NCI-H524 treated with DMSO at 0.1 percent for 48 hours (cell line): ENCODE measurements at regions not wholly inside any gene's neighbourhood (a gene's known extent, or its start where the extent isn't known, plus 50 kb on each side); places are given as distances from the start of the nearest gene placed in this dataset.

Experiments
- DNase-seq: peaks from one replicate; lab custom pipeline; 2025; lab: John Stamatoyannopoulos, UW

DNA sequence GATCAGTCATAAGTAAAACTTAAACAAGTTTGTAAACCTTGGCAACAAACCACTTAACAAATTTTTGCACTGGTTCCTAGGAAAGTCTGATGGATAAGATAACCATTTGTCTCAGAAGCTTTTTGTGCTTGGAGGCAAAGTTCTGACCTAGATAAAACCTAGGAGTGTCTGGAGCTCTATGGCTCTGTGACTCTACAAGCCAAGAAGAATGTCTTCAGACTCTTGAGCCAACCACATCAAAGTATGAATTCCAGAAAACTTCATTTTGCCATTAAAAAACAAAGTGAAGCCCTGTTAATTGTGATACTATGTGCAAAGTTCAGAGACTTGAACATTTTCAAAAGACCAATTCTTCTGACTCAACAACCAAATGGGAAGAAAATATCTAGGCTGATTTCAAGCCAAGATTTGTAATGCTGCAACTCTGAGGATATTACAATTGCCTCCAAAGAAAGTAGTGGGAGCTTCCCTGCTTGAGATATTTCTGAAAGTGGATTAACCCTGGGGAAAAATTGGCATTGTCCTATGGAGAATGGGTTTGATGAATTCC lies 158.1 kb upstream of the FOXQ1 start:
- no peak for DNase-seq

DNA sequence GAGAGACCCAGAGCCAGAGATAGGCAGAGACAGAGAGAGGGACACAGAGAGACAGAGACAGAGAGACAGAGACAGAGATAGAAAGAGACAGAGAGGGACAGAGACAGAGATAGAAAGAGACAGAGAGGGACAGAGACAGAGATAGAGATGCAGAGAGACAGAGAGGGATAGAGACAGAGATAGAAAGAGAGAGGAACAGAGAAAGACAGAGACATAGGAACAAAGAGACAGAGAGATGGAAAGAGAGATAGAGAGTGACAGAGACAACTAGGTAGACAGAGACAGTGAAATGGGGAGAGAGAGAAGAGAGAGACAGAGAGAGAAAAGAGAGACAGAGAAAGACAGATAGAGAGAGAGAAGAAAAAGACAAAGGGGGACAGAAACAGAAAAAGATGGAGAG lies 165.4 kb upstream of the FOXQ1 start:
- DNase-seq, result no peak

DNA sequence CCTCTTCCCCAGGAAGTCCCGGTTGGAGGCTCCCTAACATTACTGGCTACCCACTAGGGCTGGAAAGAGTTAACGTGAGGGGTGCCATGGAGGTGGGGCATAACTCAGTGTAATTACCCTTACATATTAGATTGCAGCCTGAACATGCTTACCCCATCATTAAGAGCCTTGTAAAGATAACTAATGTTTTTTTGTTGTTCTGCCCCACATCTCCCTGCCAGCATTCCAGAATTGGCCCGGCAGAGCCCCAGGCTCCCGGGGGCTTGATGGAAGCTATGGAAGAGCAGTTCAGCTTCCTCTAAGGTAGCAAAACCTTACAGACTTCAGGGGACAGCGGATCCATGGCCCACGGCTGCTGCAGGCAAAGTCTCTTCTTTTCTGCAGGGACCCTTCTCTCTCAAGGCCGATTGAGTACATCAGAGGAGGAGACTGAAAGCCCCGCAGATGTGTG lies 166.1 kb upstream of the FOXQ1 start:
- DNase-seq, result no peak

DNA sequence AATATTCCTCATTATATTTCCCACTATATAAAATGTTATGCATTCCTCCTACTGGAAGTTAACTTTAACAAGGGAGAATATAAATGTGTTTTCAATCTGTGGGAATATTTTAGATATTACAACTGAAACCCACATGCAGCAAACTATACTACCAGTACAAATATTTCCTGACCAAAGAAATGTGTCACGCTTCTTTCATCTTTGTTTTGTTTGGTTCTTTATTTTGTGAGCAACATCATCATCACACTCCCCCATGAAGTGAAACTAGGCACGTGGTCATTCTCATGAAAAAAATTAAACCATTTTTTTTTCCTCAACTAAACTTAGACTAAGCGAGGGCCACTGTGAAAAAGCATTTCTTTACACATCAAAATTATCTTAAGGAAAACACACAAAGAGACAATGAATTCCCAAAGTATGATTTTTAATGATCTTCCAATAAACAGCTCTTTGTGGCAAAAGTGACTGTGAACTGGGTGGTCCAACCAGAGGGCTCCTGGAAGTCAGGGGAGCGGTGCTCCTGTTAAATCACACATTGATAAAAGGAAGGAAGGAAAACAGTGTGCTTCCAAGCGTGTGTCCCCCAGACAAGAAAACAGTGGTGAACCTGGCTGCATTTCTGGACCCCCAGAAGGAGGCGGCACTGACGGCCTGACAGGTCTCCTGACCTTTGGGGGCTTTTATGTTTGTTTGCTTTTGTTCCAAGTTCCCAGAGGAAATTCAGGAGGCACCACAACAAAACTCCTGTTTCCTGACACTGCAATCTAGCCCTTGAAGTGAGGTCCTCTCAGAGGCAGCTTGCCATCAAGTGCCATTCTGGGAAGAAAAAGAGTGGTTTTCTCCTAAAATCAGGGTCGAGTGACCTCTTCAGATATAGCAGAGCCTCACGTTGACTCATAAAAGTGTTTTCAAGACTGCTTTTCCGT lies 166.8 kb upstream of the FOXQ1 start:
- DNase-seq, result no peak

DNA sequence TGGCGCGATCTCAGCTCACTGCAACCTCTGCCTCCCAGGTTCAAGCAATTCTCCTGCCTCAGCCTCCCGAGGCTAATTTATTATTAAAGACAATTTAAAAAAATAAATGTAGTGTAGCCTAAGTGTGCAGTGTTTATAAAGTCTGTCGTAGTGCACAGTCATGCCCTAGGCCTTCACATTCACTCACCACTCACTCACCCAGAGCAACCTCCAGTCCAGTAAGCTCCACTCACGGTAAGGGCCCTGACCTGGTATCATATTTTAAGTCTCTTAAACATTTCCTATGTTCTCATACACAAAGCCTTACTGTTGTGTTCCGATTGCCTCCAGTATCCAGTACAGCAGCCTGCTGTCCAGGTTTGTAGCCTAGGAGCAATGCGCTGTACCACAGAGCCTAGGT lies 168.2 kb upstream of the FOXQ1 start:
- DNase-seq, result no peak

DNA sequence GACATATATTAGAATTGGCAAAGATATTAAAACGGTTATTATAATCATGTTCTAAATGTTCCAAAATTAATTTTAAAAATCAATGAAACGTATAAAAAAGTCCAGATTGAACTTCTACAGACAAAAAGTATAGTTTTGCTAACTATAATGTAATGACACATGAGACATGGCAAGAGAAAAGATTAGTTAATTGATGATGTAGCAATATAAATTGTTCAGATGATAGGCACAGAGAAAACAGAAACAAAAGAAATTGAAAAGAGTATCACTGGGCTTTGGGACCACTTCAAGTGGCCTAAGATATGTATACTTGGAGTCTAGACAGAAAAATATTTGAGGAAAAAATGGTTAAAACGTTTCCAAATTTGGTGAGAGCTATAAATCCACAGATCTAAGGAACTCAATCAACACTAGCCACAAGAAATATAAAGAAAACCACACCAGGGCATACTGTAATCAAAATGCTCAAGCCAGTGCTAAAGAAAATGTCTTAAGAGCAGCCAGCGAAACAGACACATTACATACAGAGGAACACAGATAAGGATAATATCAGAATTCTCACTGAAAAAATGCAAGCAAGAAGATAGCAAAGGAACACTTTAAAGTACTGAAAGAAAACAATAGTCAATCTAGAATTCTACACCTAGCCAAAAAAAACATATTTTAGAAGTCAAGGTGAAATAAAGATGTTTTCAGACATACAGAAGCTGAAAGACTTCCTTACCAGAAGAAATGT lies 172.6 kb upstream of the FOXQ1 start:
- DNase-seq, result no peak

DNA sequence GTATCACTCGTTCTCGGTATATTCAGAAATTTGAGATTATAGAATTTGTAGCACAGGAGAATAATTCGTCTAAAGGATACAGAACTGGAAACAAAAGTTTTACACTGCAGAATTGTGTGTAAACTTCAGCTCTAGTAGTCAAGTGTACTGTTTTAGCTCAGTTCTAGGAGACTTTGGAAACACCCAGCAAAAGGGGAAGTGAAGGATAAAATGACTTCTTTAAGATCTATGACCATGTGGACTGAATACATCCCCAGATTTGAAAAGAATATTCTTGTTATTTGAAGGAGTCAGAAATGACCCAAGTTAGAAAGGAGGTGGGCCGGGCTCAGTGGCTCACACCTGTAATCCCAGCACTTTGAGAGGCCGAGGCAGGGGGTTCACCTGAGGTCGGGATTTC lies 174.0 kb upstream of the FOXQ1 start:
- DNase-seq, result no peak

DNA sequence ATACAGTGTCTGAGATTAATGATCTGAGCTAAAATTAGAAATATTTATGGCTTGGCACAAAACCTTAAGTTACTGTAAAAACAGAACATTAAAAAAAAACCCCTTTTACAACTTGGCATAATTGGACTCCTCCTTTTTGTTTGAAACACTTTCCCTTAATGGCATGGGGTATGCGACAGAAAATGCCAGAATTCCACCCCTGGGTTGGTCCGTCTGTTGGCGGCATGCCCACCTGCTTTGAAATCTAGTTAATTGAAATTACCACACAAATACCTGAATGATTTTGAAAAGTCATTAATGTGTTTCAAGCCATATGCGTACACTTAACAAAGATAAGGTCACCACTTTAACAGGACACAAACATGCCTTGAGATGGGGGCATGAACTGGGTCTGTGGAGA lies 175.1 kb upstream of the FOXQ1 start:
- DNase-seq, result no peak

DNA sequence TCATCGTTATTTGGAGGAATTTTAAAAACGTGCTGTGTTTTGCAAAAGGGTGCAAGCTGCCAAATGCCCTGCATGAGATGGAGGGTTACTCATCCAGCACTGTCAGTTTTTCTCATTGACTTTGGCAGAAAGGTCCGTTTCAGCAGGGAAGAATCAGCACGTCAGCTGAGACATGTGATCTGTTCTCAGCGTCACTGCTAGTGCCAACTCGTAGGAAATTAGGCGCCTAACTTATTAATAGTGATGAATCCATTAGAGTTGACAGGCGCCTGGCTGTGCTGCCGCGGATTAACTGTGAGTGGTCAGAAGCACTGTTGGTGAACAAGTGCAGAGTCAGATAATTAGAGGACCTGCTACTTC lies 175.5 kb upstream of the FOXQ1 start:
- DNase-seq, result peak; percentile 22

DNA sequence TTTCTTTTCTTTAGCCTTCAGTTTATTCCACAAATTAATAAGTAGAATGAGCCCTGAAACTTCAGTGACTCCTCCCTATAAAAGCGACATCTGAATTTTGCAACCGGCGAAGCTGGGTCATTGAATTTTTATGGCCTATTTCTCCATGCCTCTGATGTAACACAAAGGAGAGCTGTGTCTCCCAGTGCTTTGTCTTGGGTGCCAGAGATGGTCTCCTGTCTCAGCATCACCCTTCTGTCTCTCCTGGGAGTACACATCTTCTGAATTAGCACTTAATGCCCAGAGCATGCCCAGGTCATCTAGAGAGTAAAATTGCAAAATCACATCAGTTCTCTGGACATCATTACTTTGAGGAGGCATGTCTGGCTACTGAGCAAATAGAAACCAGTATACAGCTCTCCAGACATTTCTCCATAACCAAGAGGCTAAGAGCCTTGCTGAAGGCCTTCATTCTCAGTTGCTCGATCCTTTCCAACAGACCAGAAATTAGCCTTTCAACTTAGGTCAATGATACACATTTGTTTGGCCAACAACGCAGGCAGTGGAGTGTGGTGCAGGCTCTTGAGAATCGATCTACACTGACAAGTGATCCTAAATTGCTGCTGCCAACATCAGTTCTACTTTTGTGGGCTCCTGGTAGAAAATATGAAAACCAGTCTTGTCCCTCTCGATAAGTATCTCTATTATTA lies 176.0 kb upstream of the FOXQ1 start:
- no peak for DNase-seq

DNA sequence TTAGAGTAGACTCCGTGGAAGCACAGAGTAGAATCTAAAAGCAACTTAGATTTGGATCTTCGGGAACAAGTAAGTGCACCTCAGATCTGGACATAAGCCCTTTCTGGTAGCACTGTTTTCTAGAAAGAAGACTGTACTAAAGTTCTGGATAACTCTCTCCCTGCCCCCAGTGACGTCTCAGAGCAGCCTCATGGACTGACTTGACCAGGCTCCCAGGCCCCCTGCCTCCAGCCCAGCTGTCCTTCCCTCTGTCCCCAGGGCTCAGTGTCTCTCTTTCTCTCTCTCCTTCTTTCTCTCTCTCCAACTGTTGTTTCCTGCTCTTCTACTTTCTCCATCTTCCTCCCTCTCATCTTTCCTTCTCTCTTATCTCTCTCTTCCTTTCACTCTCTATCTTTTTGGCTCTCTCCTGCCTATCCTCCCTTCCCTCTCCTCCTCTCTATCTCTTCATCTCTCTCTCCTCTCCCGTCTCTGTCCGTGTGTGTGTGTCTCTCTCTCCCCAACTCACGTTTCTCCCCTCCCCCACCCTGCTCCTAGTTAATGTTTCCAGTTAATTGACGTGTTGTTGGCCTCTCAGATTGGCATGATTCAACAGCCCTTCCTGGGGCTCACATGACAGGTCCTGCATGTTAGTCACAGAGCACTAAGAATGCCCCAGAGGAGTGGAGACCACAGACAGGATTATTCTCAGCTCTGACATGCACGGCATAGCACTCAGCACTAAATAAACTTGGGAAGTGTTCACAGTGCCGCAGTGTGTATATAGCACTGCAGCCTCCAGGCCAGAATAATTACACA lies 180.4 kb upstream of the FOXQ1 start:
- no peak for DNase-seq

DNA sequence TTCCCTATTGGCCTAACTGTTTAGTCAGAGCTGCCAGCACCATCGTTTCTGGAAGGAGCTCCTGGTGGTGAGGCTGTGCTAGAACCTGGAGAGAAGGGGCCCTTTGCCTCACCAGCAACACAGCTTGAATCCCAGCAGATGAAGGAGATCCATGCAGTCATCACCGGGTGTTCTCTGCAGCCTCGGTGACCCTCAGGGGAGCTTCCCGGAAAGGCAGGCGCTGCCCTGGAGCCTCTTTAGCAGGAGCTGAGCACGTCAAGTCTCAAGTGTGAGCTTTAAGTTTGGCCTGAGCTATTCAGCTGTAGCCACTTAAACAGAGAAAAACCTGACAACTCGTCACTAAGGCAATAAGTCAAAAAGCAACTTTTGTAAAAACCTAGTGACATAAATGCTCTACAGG lies 181.2 kb upstream of the FOXQ1 start:
- DNase-seq, result no peak

DNA sequence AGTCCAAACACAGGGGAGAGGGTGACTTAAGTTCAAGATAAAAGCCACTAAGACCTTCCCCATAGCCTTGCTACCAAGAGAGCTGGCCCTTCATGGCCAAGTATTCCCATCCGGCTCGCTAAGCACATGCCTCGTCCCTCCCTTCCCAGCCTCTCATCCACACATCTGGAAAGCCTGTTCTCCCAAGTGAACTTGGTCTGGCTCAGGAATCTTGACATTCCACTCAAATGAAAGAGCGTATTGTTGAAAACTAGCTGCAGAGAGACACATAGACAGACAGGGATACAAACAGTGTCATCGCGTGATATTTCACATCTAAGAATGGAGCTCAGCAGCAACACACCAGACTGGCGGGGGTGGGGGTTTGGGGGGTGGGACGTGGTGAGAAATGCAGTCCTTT lies 182.8 kb upstream of the FOXQ1 start:
- no peak for DNase-seq

DNA sequence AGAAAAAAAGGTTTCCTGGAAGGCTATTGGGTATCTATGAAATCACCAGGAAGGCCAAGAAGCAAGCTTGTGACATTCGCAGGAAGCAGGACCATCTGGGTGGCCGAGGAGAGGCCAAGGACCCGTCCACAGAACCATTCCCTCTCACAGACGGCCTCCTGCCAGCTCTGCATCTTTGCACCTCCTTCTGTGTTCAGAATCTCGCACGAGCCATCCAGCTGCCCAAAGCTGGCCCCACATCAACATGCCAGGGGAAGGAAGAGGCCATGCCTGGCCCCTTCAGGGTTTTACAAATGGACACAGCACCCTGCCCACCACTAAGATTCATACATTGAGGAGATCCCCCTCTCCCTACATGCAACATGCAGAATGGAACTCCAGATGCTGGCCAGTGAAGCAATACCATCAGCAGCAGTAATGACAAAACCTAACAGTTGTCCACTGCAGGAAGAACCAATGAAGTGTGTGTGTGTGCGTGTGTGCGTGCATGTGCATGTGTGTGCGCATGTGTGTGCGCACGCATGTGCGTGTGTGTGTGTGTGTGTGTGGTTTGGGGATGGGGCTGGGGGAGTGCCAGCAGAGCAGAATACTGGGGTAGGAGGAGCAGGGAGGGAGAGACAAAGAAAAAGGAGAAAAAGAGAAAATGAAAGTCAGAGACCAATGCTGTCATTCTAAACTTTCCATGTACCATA lies 184.2 kb upstream of the FOXQ1 start:
- no peak for DNase-seq

DNA sequence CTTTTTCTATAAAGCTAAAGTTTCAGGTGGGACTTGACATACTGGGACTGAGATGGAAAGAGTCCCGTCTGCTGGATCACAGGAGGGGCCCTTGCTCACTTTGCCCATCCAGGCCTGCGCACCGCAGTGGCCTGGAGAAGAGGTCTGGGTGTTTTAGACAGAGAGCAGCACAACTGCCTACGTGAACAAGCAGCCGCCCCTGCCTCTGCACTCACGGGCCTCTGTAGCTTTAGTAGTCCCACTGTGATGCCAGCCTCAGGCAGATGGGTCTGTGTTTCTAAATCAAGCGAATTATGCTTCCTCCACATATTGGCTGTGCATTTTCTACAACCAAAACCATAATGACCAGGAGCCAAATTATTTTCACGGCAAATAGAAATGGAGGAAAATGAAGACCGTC lies 184.8 kb upstream of the FOXQ1 start:
- DNase-seq, result no peak

DNA sequence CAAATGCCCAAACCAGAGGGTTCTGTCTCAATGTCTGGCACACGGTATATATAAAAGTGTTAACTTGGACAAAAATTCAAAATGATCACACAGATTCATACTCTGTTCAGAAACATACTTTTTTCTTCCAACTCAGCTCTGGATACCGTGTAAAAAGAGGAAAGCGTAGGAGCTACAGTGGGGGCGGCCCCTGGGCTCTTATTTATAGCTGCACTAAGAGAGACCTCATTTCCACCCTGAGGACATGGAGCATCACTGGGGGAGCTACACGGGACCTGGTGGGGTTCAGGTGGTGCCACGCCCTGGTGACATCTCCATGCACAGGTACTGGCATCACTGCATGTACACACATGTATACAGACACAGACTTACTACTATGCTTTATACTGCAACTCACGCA lies 185.9 kb upstream of the FOXQ1 start:
- DNase-seq, result no peak

DNA sequence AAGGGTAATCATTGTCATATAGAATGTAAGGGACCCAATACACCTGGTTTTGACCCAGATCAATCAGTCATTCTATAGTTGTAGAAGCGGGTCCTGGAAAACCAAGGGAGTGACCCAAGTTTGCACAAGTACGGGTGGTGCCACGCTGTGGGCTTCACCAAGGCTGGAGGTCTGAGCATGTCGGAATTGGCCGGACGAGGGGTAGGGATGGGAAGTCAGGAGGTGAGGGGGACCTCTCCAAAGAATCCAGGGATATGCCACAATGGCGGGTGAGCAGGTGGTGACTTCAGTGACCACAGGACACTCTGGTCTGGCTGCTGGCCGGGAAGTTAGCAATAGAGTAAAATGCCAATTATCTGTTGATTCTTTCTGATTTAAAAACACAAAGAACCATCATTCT lies 186.6 kb upstream of the FOXQ1 start:
- no peak for DNase-seq

DNA sequence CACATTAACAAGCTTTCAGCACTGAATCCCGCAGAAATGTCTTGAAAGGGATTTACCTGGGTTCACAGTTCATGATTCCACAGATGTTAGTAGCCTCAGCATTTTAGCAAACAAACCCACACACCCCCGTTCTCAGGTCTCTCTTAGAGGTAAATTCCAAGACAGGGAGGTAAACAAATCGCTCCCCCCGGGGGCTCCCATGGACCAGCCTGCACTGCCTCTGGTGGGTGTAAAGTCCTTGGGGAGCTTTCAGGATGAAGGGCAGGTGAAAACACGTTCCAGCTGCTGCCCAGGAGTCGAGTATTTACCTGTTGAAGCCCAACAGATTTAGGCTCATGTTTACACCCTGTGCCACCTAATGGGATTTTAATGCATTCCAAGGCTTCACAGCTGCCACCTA lies 187.0 kb upstream of the FOXQ1 start:
- no peak for DNase-seq

DNA sequence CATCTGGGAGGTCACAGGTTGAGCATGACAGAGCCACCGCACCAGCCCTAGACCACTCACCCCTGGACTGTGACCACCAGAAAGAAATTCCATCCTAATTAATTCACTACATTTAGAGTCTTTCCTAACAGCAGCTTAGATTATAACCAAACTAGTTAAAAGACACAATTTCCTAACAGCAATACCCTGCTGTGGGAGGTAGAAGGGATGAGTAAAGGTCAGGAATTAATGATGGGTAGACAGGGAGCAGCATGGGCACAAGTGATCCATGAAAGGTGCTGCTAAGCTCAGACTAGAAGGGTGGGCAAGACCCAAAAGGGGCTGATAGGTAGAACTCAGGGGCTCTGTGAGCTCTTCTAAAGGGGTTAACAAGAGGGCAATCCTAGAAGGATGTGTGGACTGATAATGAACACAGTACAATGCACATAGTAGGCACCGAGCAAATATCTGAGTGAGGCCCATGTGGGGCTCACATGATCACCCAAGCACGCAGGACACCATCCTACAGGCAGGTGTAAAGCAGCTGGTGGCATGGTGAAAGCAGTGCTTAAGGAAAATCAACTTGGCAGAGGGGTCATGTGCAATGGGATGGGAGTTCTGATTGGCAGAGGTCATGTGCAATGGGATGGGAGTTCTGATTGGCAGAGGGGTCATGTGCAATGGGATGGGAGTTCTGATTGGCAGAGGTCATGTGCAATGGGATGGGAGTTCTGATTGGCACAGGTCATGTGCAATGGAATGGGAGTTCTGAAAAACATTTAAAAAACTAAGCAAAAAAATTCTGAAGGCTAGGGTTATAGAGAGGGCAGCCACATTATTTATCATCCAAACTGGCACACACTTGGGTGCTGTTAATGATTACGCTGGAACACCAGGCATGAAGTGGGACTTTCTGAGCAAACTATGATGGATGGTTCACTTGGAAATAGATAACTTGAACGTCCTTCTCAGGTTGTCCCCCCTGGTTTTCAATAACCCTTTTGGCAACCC lies 188.2 kb upstream of the FOXQ1 start:
- no peak for DNase-seq

DNA sequence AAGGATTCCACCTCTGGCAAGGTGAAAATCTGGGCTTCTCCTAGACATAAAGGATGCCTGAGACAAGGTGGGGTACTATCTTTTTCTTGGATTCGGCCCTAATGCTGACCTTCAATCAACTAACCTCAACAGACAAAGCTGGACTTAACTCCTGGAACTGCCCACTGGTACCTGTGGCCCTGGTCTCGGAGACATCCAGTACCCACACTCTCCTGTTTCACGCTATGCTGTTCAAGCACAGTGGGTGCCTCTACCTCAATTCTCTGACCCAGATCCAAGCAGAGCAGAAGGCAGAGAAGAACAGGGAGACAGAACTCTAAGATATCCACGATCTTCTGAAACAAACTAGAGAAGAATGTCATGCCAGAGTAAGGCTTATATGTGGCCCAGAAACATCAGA lies 189.8 kb upstream of the FOXQ1 start:
- DNase-seq, result no peak
